Aorta (tissue), 5 donors: ENCODE measurements at regions not wholly inside any gene's neighbourhood (a gene's known extent, or its start where the extent isn't known, plus 50 kb on each side); places are given as distances from the start of the nearest gene placed in this dataset.
"Not testable (repeated sequence)": the region's sequence is repeated elsewhere in the genome, so short reads cannot be mapped to it uniquely, and the experiment has no call there.

Source experiments
- ATAC-seq: fragments of 200-7000 bp; cut with Tn5 transposase; one replicate; pipeline ENCODE4 v1.9.1; 2022; ENCODE audit warnings: moderate library complexity; ENCODE audit not compliant: low FRiP score
- DNase-seq, 2 donors: peaks; one replicate each; pipeline ENCODE4 v3.0.0-alpha.2; 2020
- H3K27ac ChIP-seq, 2 donors: one replicate each; pipeline ENCODE4 v1.5.1; 2013; ENCODE audit warnings: low read length in 2 of 2, mild to moderate bottlenecking in 2 of 2, moderate library complexity in 2 of 2, control low read depth in 1 of 2, inconsistent platforms in 1 of 2, low read depth in 1 of 2
- H3K27me3 ChIP-seq, 2 donors: one replicate each; pipeline ENCODE4 v1.6.1; 2013; ENCODE audit warnings: control low read depth in 1 of 2, low read length in 1 of 2, mild to moderate bottlenecking in 1 of 2, moderate library complexity in 1 of 2; ENCODE audit not compliant: insufficient read depth in 2 of 2, control insufficient read depth in 1 of 2
- H3K36me3 ChIP-seq, 2 donors: one replicate each; pipeline ENCODE4 v1.6.1; 2013; ENCODE audit warnings: control low read depth in 1 of 2, low read length in 1 of 2, mild to moderate bottlenecking in 1 of 2; ENCODE audit not compliant: insufficient read depth in 2 of 2, control insufficient read depth in 1 of 2
- H3K4me1 ChIP-seq, 2 donors: one replicate each; pipeline ENCODE4 v1.6.1; 2013; ENCODE audit warnings: low read length in 2 of 2, control low read depth in 1 of 2, mild to moderate bottlenecking in 1 of 2, moderate library complexity in 1 of 2; ENCODE audit not compliant: insufficient read depth in 2 of 2, control insufficient read depth in 1 of 2
- H3K4me3 ChIP-seq, 2 donors: one replicate each; pipeline ENCODE4 v1.5.1; 2013; ENCODE audit warnings: low read length in 2 of 2, control low read depth in 1 of 2, mild to moderate bottlenecking in 1 of 2
- H3K9me3 ChIP-seq: one replicate; pipeline ENCODE4 v1.6.1; 2013; ENCODE audit warnings: mild to moderate bottlenecking, low read length; ENCODE audit not compliant: control insufficient read depth
- WGBS, 2 donors: extraction: QIAGEN DNeasy Blood & Tissue Kit; methylation state at CpG; one replicate each; pipeline ENCODE4 v1.1.7; 2013; 5-methylcytosine and 5-hydroxymethylcytosine counted together
- intact Hi-C, 2 donors: fragments of 100-400 bp; cut with DNase I; formaldehyde crosslinking; loops; one replicate each; pipeline versions ENCODE4 v1.14.2 to v1.15.0; 2022
- donor health status: healthy with polysubstance abuse.
- donor health status: Bipolar disorder and iron deficiency.
- donor health status: DM: no; HTN: no; CAD: no.
- donor health status: DM: no; HTN: no; CAD: no.
- donor health status: DM: yes; HTN: yes; CAD: no.

DNA sequence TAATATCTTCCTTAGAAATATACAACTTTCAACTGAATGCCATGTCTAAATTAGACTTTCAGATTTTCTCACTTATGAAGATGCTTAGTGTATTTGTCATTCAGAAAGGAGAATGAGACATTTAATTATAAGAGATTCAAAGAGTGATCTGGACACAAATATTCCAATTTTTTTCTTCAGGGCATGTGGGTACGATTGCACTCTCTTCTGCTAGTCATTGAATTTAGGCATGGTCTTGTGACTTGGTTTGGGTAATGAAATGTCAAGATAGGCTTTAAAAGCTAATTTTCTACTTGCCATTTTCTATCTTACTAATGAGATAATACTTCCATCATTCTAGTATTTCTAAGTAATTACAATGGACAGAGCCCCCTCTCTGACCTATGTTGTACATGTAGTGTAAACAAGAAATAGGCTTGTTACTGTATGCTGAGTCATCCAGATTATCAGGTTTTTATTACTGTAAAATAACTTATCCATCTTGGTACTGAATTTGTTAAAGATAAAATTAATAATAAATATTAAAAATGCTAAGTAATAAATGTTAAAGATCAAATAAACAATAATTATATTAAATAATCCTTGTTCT lies 770.8 kb upstream of the BCHE start:
- Histone ChIP-seq H3K9me3 (no peaks in the 10 kb centered on the region), H3K27ac (no peak overlapping the region), H3K4me3 (no peak overlapping the region), H3K27me3 (no peaks in the 10 kb centered on the region), H3K36me3 (no peaks in the 10 kb centered on the region), H3K4me1 (no peaks in the 10 kb centered on the region)
- DNase-seq (no peak), ATAC-seq (no peak)
- WGBS, 2 donors, result 87 to 90% methylated on average over 1 of the region's 1 CpG
- intact Hi-C loops, result no loop called here

DNA sequence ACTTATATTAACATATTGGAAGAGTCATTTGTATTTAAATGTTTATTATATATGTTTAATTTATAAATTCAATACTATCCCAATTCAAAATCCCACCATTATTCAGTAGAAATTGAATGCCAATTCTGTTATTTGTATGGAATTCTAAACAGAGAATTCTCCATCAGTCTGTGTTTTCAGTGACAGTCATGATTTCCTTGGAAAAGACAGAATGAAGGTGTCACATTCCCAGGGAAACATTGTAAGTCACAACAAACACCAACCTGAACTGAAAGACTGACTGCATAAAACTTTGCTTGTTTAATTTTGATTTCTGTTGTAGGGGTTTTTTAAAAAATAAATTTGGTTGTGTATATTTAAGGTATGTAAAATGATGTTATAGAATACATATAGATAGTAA lies 769.8 kb upstream of the BCHE start:
- no peak overlapping the region for H3K27ac ChIP-seq
- H3K9me3 ChIP-seq, result no peaks in the 10 kb centered on the region
- ATAC-seq (no peak), DNase-seq (no peak)
- no peaks in the 10 kb centered on the region for H3K36me3 ChIP-seq
- H3K27me3 ChIP-seq, result no peaks in the 10 kb centered on the region
- no peaks in the 10 kb centered on the region for H3K4me1 ChIP-seq
- intact Hi-C loops, result no loop called here
- H3K4me3 ChIP-seq, result no peak overlapping the region

DNA sequence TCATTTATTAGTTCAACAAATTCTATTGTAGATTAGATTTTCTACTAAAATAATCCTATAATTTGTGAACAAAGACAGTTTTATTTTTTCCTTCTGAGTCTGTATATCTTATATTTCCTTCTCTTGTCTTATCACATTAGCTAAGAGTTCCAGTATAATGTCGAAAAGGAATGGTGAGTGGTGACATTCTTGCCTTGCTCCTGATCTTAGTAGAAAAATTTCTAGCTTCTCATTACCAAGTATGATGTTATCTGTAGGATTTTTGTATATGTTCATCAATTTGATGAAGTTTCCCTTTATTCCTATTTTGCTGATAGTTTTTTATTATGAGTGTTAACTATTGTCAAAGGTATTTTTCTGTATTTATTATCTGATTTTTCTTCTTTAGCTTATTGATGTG lies 756.6 kb upstream of the BCHE start:
- Histone ChIP-seq H3K4me3 (no peak overlapping the region), H3K9me3 (no peaks in the 10 kb centered on the region), H3K36me3 (no peaks in the 10 kb centered on the region), H3K27me3 (no peaks in the 10 kb centered on the region), H3K27ac (no peak overlapping the region), H3K4me1 (no peaks in the 10 kb centered on the region)
- DNase-seq, result no peak
- intact Hi-C loops, result no loop called here
- WGBS, 2 donors, result 78 to 85% methylated on average over 1 of the region's 1 CpG
- no peak for ATAC-seq

DNA sequence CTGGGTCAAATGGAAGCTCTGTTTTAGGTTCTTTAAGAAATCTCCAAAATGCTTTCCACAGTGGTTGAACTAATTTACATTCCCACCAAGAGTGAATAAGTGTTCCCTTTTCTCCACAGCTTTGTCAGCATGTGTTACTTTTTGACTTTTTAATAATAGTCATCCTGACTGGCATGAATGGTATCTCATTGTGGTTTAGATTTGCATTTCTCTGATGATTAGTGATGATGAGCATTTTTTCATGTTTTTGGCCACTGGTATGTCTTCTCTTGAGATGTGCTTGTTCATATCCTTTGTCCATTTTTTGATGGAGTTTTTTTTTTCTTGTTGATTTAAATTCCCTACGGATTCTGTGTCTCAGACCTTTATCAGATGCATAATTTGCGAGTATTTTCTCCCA lies 745.0 kb upstream of the BCHE start:
- intact Hi-C loops, result no loop called here
- no peaks in the 10 kb centered on the region for H3K27me3 ChIP-seq

DNA sequence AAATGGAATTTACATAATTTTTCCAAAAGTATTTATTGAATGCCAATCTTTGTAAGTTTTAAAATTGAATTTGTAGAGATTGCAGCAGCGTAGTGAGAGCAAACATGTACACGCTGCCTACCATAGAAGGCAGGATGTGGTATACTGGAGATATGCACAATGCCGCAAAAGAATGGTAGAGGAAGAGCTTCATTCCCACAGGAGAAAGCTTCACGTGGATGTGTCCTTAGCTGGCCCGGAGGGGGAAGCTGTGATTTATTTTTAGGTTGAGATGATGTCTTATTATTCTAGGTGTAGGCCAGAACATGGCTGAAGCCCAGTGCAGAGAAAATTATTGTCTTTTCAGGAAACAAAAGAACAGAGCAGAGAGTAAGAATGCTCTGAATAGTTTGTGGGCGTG lies 743.3 kb upstream of the BCHE start:
- WGBS, 2 donors, result 68 to 69% methylated on average over 6 of the region's 6 CpGs
- intact Hi-C loops, result no loop called here

More for the DNA sequence above, 745.0 kb upstream of the BCHE start:
- H3K9me3 ChIP-seq, result no peaks in the 10 kb centered on the region
- H3K4me3 ChIP-seq, result no peak overlapping the region
- no peaks in the 10 kb centered on the region for H3K4me1 ChIP-seq
- ATAC-seq (no peak), DNase-seq (no peak)
- no peaks in the 10 kb centered on the region for H3K36me3 ChIP-seq
- 90 to 92% methylated on average over 2 of the region's 2 CpGs for WGBS, 2 donors
- H3K27ac ChIP-seq, result no peak overlapping the region

DNA sequence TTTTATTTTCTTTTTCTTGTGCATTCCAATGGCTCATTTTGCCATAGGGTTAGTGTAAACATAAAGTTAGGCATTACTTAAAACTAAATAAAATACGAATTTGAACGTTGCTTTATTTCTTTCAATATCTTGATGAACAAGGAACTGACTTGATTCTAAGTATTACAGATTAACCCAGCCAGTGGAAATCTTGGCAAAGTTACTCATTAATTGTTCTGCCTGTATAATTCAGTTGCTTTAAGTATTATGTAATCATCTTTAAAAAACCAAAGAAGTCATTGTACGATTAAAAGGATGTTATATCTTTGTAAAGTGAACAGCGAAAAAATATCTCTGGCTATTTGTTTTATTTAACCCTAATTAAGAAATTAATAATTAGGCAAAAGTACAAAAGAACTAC lies 737.9 kb upstream of the BCHE start:
- Histone ChIP-seq H3K27ac (no peak overlapping the region), H3K4me1 (no peaks in the 10 kb centered on the region), H3K9me3 (no peaks in the 10 kb centered on the region), H3K36me3 (no peaks in the 10 kb centered on the region), H3K27me3 (no peaks in the 10 kb centered on the region), H3K4me3 (no peak overlapping the region)
- ATAC-seq, result no peak
- 88% methylated on average over 4 of the region's 4 CpGs for WGBS, 2 donors
- intact Hi-C loops, result no loop called here
- no peak for DNase-seq

More for the DNA sequence above, 743.3 kb upstream of the BCHE start:
- no peaks in the 10 kb centered on the region for H3K36me3 ChIP-seq
- H3K4me3 ChIP-seq, result no peak overlapping the region
- ATAC-seq, result no peak
- no peak for DNase-seq
- no peaks in the 10 kb centered on the region for H3K27me3 ChIP-seq
- no peaks in the 10 kb centered on the region for H3K4me1 ChIP-seq
- no peaks in the 10 kb centered on the region for H3K9me3 ChIP-seq
- no peak overlapping the region for H3K27ac ChIP-seq

DNA sequence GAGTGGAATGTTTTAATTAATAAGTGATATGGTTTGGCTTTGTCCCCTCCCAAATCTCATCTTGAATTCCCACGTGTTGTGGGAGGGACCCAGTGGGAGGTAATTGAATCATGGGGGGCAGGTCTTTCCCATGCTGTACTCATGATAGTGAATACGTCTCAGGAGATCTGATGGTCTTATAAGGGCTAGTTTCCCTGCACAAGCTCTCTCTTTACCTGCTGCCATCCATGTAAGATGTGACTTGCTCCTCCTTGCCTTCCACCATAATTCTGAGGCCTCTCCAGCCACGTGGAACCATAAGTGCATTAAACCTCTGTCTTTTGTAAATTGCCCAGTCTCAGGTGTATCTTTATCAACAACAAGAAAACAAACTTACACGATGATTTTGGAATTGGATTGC lies 734.5 kb upstream of the BCHE start:
- ATAC-seq, DNase-seq, H3K27me3 ChIP-seq, H3K4me3 ChIP-seq, H3K27ac ChIP-seq, H3K36me3 ChIP-seq, H3K9me3 ChIP-seq, intact Hi-C loops, H3K4me1 ChIP-seq: not testable (repeated sequence)
- 71 to 78% methylated on average over 4 of the region's 4 CpGs for WGBS, 2 donors

DNA sequence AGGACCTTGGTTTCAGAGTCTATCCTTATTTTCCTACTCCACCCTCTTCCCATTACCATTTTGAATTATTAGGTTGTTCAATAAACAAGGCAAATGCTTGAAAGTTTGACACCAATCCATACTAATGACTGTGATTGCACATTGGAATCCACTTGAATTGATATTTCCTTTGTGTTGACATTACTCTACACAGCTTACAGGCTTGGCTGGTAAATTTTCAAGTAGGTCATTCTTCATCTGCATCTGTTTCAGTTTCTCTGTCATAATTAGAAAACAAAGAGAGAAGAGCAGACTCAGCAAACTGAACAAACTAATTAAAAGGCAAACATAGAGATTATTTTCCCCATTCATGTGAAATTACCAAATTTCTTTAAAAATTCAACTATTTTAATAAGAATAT lies 732.9 kb upstream of the BCHE start:
- Histone ChIP-seq H3K27me3 (no peaks in the 10 kb centered on the region), H3K4me1 (no peaks in the 10 kb centered on the region), H3K9me3 (no peaks in the 10 kb centered on the region), H3K27ac (no peak overlapping the region), H3K4me3 (no peak overlapping the region), H3K36me3 (no peaks in the 10 kb centered on the region)
- ATAC-seq, result no peak
- no peak for DNase-seq
- intact Hi-C loops, result no loop called here

DNA sequence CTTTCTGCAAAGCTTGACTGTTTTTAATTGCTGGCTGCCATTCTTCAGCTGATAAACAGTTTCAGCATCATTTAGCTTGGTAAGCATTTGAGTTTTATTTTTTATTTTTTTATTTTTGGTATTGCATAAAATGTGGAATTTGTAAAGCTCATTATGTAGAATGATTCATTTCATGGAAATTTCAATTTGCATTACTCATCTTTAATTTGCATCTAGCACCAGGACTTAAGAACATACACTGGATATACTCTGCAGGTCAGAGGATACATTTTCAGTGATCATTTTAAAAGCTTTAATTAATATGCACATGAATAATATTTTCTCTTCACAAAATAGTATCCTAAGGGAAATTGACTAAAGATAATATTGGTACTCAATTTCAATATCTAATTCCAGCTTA lies 732.4 kb upstream of the BCHE start:
- Histone ChIP-seq H3K27me3 (no peaks in the 10 kb centered on the region), H3K27ac (no peak overlapping the region), H3K4me1 (no peaks in the 10 kb centered on the region), H3K4me3 (no peak overlapping the region), H3K9me3 (no peaks in the 10 kb centered on the region), H3K36me3 (no peaks in the 10 kb centered on the region)
- intact Hi-C loops, result no loop called here
- DNase-seq (no peak), ATAC-seq (no peak)
